ENCODE measurements at regions not wholly inside any gene's neighbourhood (a gene's known extent, or its start where the extent isn't known, plus 50 kb on each side); places are given as distances from the start of the nearest gene placed in this dataset.

GRCh38 chr6:145068577-145068976 is 666.7 kb downstream of the EPM2A start:
- Mint-ChIP-seq H3K9me3 (ENCODE audit: low read depth, unreplicated experiment) (no peaks in the 10 kb centered on the region), H3K36me3 (ENCODE audit: insufficient read depth, unreplicated experiment) (no peaks in the 10 kb centered on the region), H3K4me3 (ENCODE audit: low read depth, unreplicated experiment) (no peak overlapping the region), H3K4me1 (ENCODE audit: low read depth, unreplicated experiment) (no peaks in the 10 kb centered on the region), H3K27me3 (ENCODE audit: unreplicated experiment) (no peaks in the 10 kb centered on the region), H3K27ac (ENCODE audit: unreplicated experiment) (no peak overlapping the region)
- CTCF ChIA-PET = no interaction called here
- no TSS peak for BruUV-seq (replicated peaks)
- no peak for DNase-seq
- intact Hi-C loops (cut with micrococcal nuclease; ENCODE audit: unreplicated experiment) = no loop called here
- TF ChIP-seq, protein P1, sequence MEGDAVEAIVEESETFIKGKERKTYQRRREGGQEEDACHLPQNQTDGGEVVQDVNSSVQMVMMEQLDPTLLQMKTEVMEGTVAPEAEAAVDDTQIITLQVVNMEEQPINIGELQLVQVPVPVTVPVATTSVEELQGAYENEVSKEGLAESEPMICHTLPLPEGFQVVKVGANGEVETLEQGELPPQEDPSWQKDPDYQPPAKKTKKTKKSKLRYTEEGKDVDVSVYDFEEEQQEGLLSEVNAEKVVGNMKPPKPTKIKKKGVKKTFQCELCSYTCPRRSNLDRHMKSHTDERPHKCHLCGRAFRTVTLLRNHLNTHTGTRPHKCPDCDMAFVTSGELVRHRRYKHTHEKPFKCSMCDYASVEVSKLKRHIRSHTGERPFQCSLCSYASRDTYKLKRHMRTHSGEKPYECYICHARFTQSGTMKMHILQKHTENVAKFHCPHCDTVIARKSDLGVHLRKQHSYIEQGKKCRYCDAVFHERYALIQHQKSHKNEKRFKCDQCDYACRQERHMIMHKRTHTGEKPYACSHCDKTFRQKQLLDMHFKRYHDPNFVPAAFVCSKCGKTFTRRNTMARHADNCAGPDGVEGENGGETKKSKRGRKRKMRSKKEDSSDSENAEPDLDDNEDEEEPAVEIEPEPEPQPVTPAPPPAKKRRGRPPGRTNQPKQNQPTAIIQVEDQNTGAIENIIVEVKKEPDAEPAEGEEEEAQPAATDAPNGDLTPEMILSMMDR (IDR thresholded peaks at IDR 0.05; ENCODE audit: unreplicated experiment) = no peak

DNA sequence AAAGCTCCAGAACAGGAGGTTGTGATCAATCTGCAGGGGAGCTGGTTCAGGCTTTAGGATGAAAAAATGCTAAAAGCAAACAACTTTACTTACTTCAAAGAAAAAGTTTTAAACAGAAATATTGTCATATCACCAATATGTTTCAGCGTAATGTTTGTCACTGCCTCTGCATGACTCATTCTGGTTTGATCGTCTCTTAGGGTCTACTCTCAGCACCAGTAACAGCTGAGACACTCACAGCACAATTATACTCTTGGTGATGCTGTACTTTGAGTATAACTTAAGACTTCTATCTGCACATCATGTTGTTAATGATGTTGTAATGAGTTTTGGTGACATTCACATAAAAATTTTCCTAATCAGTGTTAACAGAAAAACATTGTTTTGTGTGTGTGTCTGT is 665.4 kb downstream of the EPM2A start:
- Mint-ChIP-seq H3K27me3 (ENCODE audit: unreplicated experiment) (peaks cover 11% of the 10 kb centered on the region), H3K9me3 (ENCODE audit: low read depth, unreplicated experiment) (no peaks in the 10 kb centered on the region), H3K4me3 (ENCODE audit: low read depth, unreplicated experiment) (no peak overlapping the region), H3K27ac (ENCODE audit: unreplicated experiment) (no peak overlapping the region), H3K4me1 (ENCODE audit: low read depth, unreplicated experiment) (no peaks in the 10 kb centered on the region), H3K36me3 (ENCODE audit: insufficient read depth, unreplicated experiment) (no peaks in the 10 kb centered on the region)
- CTCF ChIA-PET = no interaction called here
- no peak for DNase-seq
- TF ChIP-seq, protein P1 (IDR thresholded peaks at IDR 0.05; ENCODE audit: unreplicated experiment) = no peak
- no TSS peak for BruUV-seq (replicated peaks)
- intact Hi-C loops (cut with micrococcal nuclease; ENCODE audit: unreplicated experiment) = no loop called here

- Mint-ChIP-seq H3K4me3 (ENCODE audit: low read depth, unreplicated experiment) (no peak overlapping the region), H3K9me3 (ENCODE audit: low read depth, unreplicated experiment) (no peaks in the 10 kb centered on the region), H3K27me3 (ENCODE audit: unreplicated experiment) (peaks cover 12% of the 10 kb centered on the region), H3K27ac (ENCODE audit: unreplicated experiment) (no peak overlapping the region), H3K36me3 (ENCODE audit: insufficient read depth, unreplicated experiment) (no peaks in the 10 kb centered on the region), H3K4me1 (ENCODE audit: low read depth, unreplicated experiment) (peaks cover 7% of the 10 kb centered on the region)
- no TSS peak for BruUV-seq (replicated peaks)
- CTCF ChIA-PET = no interaction called here
- DNase-seq = no peak
- TF ChIP-seq, protein P1 (IDR thresholded peaks at IDR 0.05; ENCODE audit: unreplicated experiment) = no peak
- intact Hi-C loops (cut with micrococcal nuclease; ENCODE audit: unreplicated experiment) = no loop called here
These were observed 664.5 kb downstream of the EPM2A start for GRCh38 chr6:145070791-145071190.

DNA sequence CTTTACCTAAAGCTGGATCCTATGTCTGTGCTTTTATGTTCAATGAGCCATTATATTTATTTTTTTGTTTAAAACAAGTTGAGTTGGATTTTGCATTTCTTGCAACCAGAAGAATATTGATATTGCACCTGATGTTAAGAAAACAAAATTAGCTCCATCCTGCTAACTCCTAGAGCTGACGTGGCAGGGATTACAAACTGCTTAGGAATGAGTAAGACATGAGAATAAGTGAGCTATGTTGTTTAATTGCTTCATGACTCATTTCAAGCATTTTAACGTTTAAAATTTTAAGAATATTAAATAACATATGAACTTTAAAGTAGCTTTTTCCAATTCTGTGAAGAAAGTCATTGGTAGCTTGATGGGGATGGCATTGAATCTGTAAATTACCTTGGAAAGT is 663.5 kb downstream of the EPM2A start:
- TF ChIP-seq, protein P1 (IDR thresholded peaks at IDR 0.05; ENCODE audit: unreplicated experiment) = no peak
- no peak for DNase-seq
- Mint-ChIP-seq H3K4me1 (ENCODE audit: low read depth, unreplicated experiment) (peaks cover 8% of the 10 kb centered on the region), H3K4me3 (ENCODE audit: low read depth, unreplicated experiment) (no peak overlapping the region), H3K9me3 (ENCODE audit: low read depth, unreplicated experiment) (no peaks in the 10 kb centered on the region), H3K36me3 (ENCODE audit: insufficient read depth, unreplicated experiment) (no peaks in the 10 kb centered on the region), H3K27me3 (ENCODE audit: unreplicated experiment) (peaks cover 12% of the 10 kb centered on the region), H3K27ac (ENCODE audit: unreplicated experiment) (no peak overlapping the region)
- CTCF ChIA-PET = no interaction called here
- BruUV-seq (replicated peaks) = no TSS peak
- intact Hi-C loops (cut with micrococcal nuclease; ENCODE audit: unreplicated experiment) = no loop called here

GRCh38 chr6:145073811-145074210 is 661.5 kb downstream of the EPM2A start:
- Mint-ChIP-seq H3K9me3 (ENCODE audit: low read depth, unreplicated experiment) (no peaks in the 10 kb centered on the region), H3K27me3 (ENCODE audit: unreplicated experiment) (peaks cover 12% of the 10 kb centered on the region), H3K4me3 (ENCODE audit: low read depth, unreplicated experiment) (no peak overlapping the region), H3K27ac (ENCODE audit: unreplicated experiment) (no peak overlapping the region), H3K4me1 (ENCODE audit: low read depth, unreplicated experiment) (peaks cover 8% of the 10 kb centered on the region), H3K36me3 (ENCODE audit: insufficient read depth, unreplicated experiment) (no peaks in the 10 kb centered on the region)
- BruUV-seq (replicated peaks) = no TSS peak
- CTCF ChIA-PET = no interaction called here
- intact Hi-C loops (cut with micrococcal nuclease; ENCODE audit: unreplicated experiment) = no loop called here
- no peak for DNase-seq
- TF ChIP-seq, protein P1 (IDR thresholded peaks at IDR 0.05; ENCODE audit: unreplicated experiment) = no peak
